Esophagus squamous epithelium (tissue), 5 donors: ENCODE measurements at regions not wholly inside any gene's neighbourhood (a gene's known extent, or its start where the extent isn't known, plus 50 kb on each side); places are given as distances from the start of the nearest gene placed in this dataset.

Experiments used
- DNase-seq: peaks from one replicate; lab custom pipeline; 2025; lab: John Stamatoyannopoulos, UW
- H3K27ac ChIP-seq, 4 donors: fragments of 200-600 bp; sonication (generic); one replicate each; pipeline ENCODE4 v1.5.1; 2016 to 2019; ENCODE audit warnings: mild to moderate bottlenecking in 1 of 4
- H3K27me3 ChIP-seq, 4 donors: fragments of 200-600 bp; sonication (generic); 1 replicate in 3 of 4; 2 replicates in 1 of 4; pipeline versions ENCODE4 v1.5.1 to v1.6.0; 2017 to 2021; ENCODE audit warnings: antibody characterized with exemption in 1 of 4
- H3K36me3 ChIP-seq, 3 donors: fragments of 200-600 bp; sonication (generic); one replicate each; pipeline ENCODE4 v1.5.1; 2016 to 2019
- H3K4me1 ChIP-seq, 3 donors: fragments of 200-600 bp; sonication (generic); one replicate each; pipeline ENCODE4 v1.5.1; 2017 to 2019
- H3K4me3 ChIP-seq, 4 donors: fragments of 200-600 bp; sonication (generic); 1 replicate in 3 of 4; 2 replicates in 1 of 4; pipeline ENCODE4 v1.5.1; 2016 to 2019; ENCODE audit warnings: mild to moderate bottlenecking in 2 of 4, moderate library complexity in 1 of 4
- H3K9me3 ChIP-seq, 3 donors: fragments of 200-600 bp; sonication (generic); one replicate each; pipeline ENCODE4 v1.5.1; 2016 to 2019
- POLR2A ChIP-seq, 4 donors: fragments of 450-650 bp; IDR thresholded peaks; one replicate each; pipeline ENCODE4 v1.6.1; 2017; ENCODE audit warnings: antibody characterized with exemption in 4 of 4, mild to moderate bottlenecking in 4 of 4, moderate library complexity in 3 of 4
- WGBS, 2 donors: methylation state at CpG; one replicate each; pipeline ENCODE4 v1.1.5; 2018; 5-methylcytosine and 5-hydroxymethylcytosine counted together
- intact Hi-C: fragments of 100-400 bp; cut with DNase I; formaldehyde crosslinking; loops from one replicate; pipeline ENCODE4 v1.15.0; 2022
- TF ChIP-seq, protein P1 (sequence below), 6 experiments: fragments of 450-650 bp in 4 of 6; fragments of 200-600 bp in 2 of 6; sonication (generic) in 2 of 6; IDR thresholded peaks; one replicate each; pipeline ENCODE4 v1.5.1; 2016 to 2019; ENCODE audit warnings: antibody characterized with exemption in 6 of 6, mild to moderate bottlenecking in 4 of 6, moderate library complexity in 4 of 6
- donor health status: DM: yes; HTN: yes; CAD: no.

DNA sequence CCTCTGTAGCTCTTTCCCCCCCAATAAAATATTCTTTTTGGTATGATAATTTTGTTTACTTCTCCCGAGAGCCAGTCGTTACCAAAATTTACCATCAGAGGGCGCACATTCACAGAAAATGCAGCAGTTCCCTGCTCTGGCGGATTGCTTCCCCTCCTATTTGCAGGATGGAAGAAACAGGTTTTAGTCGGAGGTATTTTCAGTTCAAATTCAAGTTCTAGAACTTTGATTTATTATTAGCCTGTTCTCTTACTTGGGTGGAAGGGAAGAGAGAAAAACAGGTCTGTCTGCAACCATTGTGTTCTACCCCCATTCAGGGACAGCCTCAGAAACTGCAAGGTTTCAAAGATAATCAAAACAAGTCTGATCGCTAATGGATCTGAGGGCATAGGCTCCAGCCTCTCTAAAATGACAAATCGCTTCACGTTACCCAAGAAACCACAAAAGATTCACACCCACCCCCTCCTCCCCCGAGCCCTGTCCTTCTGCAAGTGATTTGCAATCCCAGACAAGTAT, 263.8 kb upstream of the RPS6KA3 start:
- no peak for TF ChIP-seq POLR2A (IDR thresholded peaks at IDR 0.05)
- TF ChIP-seq, protein P1, sequence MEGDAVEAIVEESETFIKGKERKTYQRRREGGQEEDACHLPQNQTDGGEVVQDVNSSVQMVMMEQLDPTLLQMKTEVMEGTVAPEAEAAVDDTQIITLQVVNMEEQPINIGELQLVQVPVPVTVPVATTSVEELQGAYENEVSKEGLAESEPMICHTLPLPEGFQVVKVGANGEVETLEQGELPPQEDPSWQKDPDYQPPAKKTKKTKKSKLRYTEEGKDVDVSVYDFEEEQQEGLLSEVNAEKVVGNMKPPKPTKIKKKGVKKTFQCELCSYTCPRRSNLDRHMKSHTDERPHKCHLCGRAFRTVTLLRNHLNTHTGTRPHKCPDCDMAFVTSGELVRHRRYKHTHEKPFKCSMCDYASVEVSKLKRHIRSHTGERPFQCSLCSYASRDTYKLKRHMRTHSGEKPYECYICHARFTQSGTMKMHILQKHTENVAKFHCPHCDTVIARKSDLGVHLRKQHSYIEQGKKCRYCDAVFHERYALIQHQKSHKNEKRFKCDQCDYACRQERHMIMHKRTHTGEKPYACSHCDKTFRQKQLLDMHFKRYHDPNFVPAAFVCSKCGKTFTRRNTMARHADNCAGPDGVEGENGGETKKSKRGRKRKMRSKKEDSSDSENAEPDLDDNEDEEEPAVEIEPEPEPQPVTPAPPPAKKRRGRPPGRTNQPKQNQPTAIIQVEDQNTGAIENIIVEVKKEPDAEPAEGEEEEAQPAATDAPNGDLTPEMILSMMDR (IDR thresholded peaks at IDR 0.05): peak; percentile 44 to 75 (median 64)
- Histone ChIP-seq H3K27ac (no peak overlapping the region), H3K9me3 (no peaks in the 10 kb centered on the region), H3K36me3 (no peaks in the 10 kb centered on the region), H3K4me3 (no peak overlapping the region), H3K4me1 (peaks cover 0 to 5% (median 0%) of the 10 kb centered on the region in 3 donors), H3K27me3 (peaks cover 0 to 10% (median 0%) of the 10 kb centered on the region in 4 donors)
- intact Hi-C loops: loop anchor here (10.0 kb wide), 1 partner anchor 1204 kb away; no protein-coding TSS in a partner anchor
- WGBS, 2 donors: 0 to 5% methylated on average over 9 of the region's 9 CpGs
- no peak for DNase-seq

DNA sequence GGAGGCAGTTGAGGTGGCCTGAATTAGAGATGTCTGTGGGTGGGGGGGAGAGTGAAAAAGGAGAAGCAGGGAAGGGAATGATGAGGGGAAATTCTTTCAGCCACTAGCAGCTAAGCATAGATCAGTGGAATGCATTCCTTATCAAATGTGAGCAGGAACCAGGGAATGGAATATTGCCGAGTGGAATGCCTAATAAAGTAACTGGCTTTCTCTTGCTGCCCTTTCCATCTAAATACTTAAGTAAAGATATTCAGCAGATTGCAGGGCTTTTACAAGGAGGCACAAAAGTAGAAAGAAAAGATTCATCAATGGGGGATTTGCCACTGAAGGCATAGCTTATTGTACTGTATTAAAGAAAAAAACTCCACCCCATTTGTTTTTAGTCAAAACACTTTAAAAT, 263.0 kb upstream of the RPS6KA3 start:
- no peak overlapping the region for H3K4me3 ChIP-seq
- WGBS, 2 donors: 31 to 43% methylated on average over 1 of the region's 1 CpG
- peaks cover 0 to 5% (median 0%) of the 10 kb centered on the region in 3 donors for H3K4me1 ChIP-seq
- H3K27ac ChIP-seq: no peak overlapping the region
- H3K9me3 ChIP-seq: no peaks in the 10 kb centered on the region
- TF ChIP-seq POLR2A (IDR thresholded peaks at IDR 0.05): no peak
- TF ChIP-seq, protein P1 (IDR thresholded peaks at IDR 0.05): no peak
- peaks cover 0 to 10% (median 0%) of the 10 kb centered on the region in 4 donors for H3K27me3 ChIP-seq
- H3K36me3 ChIP-seq: no peaks in the 10 kb centered on the region
- intact Hi-C loops: loop anchor here (10.0 kb wide), 1 partner anchor 1205 kb away; no protein-coding TSS in a partner anchor
- DNase-seq: no peak

DNA sequence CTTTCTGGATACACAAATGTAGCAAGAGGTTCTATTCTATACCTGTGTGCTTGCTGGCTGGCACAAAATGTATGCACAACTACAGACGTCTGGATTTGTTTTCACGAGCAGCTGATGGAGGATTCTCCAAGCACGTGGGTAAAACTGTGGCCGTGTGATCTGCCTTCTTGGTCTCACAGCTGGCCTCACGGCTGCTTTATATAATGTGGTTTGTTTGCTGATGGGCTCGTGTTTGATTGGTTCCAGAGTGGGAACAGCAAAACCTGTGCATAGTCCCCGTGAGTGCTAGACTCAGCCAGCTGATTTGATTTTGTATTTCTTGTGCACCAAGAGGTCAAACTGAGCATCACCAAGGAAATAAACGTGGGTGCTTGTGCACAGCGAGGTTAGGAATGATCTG, 262.6 kb upstream of the RPS6KA3 start:
- Histone ChIP-seq H3K36me3 (no peaks in the 10 kb centered on the region), H3K4me3 (no peak overlapping the region), H3K9me3 (no peaks in the 10 kb centered on the region), H3K4me1 (peaks cover 0 to 5% (median 0%) of the 10 kb centered on the region in 3 donors), H3K27ac (no peak overlapping the region), H3K27me3 (peaks cover 0 to 10% (median 0%) of the 10 kb centered on the region in 4 donors)
- intact Hi-C loops: no loop called here
- TF ChIP-seq POLR2A (IDR thresholded peaks at IDR 0.05): no peak
- no peak for DNase-seq
- WGBS, 2 donors: 16 to 23% methylated on average over 6 to 8 of the region's 9 CpGs

DNA sequence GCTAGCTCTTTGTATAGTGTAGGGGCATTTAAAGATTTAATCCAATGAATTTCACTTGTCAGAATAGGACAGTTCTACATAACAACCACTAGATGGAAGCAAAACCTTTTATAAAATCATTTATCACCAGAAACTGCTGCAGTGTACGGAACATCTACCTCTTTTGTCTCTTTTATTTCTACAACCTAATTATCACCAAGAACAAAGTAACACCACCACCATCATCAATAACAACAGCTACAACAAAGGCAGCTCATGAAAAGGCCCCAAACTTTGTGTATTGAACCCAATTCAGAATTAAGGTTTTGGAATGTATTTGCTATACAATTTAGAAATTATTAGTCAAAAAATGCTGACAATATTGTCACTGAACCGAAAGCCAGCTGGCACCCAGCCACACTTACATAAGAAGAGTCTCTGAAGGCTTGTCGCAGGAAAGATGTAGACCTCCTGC, 260.9 kb upstream of the RPS6KA3 start:
- H3K27ac ChIP-seq: no peak overlapping the region
- 5 to 7% methylated on average over 3 of the region's 3 CpGs for WGBS, 2 donors
- DNase-seq: no peak
- peaks cover 0 to 10% (median 0%) of the 10 kb centered on the region in 4 donors for H3K27me3 ChIP-seq
- TF ChIP-seq POLR2A (IDR thresholded peaks at IDR 0.05): no peak
- TF ChIP-seq, protein P1 (IDR thresholded peaks at IDR 0.05): peak; percentile 6 to 70 (median 56)
- no peak overlapping the region for H3K4me3 ChIP-seq
- H3K9me3 ChIP-seq: no peaks in the 10 kb centered on the region
- peaks cover 0 to 5% (median 0%) of the 10 kb centered on the region in 3 donors for H3K4me1 ChIP-seq
- no peaks in the 10 kb centered on the region for H3K36me3 ChIP-seq
- intact Hi-C loops: no loop called here

DNA sequence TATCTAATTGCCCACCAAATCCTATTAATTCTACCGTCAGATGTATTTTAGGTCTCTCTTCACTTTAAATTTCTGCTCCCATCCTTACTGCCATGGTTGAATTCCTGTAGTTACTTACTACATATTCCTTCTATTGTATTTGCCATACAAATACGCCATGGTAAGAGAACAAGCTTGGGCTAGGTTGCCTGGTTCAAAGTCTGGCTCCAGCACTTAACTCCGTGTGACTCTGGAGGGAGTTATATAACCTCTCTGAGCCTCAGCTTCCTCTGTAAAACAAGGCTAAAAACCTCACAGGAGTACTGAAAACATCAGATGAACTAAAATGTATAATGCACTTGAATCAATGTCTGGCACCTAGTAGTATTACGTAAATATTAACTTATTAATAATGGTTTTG, 260.3 kb upstream of the RPS6KA3 start:
- H3K4me1 ChIP-seq: peaks cover 0 to 5% (median 0%) of the 10 kb centered on the region in 3 donors
- peaks cover 0 to 10% (median 0%) of the 10 kb centered on the region in 4 donors for H3K27me3 ChIP-seq
- WGBS, 2 donors: 54 to 60% methylated on average over 4 of the region's 4 CpGs
- H3K27ac ChIP-seq: no peak overlapping the region
- H3K4me3 ChIP-seq: no peak overlapping the region
- no peak for TF ChIP-seq POLR2A (IDR thresholded peaks at IDR 0.05)
- no peaks in the 10 kb centered on the region for H3K9me3 ChIP-seq
- DNase-seq: no peak
- H3K36me3 ChIP-seq: no peaks in the 10 kb centered on the region
- intact Hi-C loops: no loop called here

DNA sequence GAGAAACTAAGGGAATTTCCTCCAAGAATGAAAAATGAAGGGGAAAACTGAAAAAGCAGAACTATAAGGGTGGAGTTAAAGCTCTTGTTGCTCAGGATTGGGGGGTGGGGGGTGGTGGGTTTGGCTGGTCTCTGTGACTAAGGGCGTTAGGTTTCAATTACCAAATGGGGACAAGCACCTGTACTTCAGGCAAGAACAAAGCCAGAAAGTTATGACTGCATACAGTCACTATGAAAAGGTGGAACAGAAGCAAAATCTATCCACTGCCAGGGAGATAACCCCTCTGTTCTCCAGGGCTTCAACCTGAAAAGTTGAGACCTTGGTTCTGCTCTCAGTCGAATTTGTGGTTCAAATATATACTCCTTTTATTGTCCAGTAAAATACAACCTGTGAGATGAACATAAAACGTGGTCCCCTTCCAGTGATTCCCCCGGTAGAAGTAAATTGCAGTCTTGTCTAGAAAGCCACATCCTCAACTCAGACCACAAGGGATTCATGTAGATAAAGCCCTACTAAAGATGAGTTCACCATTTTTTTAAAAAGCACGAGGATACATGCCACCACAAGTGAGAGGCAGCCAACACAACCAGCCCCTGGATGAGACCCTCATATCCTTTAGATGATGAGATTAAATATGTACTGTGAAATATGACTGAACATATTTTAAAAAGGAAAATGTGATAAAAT, 257.1 kb upstream of the RPS6KA3 start:
- intact Hi-C loops: no loop called here
- no peaks in the 10 kb centered on the region for H3K9me3 ChIP-seq
- no peaks in the 10 kb centered on the region for H3K4me1 ChIP-seq
- no peak for DNase-seq
- no peak for TF ChIP-seq POLR2A (IDR thresholded peaks at IDR 0.05)
- TF ChIP-seq, protein P1 (IDR thresholded peaks at IDR 0.05): no peak
- H3K27ac ChIP-seq: no peak overlapping the region
- WGBS, 2 donors: 16 to 45% methylated on average over 2 to 3 of the region's 5 CpGs
- H3K27me3 ChIP-seq: peaks cover 0 to 3% (median 0%) of the 10 kb centered on the region in 4 donors
- no peaks in the 10 kb centered on the region for H3K36me3 ChIP-seq
- H3K4me3 ChIP-seq: no peak overlapping the region
